Sciatic nerve (tissue), 2 donors: ENCODE measurements at regions not wholly inside any gene's neighbourhood (a gene's known extent, or its start where the extent isn't known, plus 50 kb on each side); places are given as distances from the start of the nearest gene placed in this dataset.

ENCODE experiments used
- ATAC-seq: fragments of 200-7000 bp; cut with Tn5 transposase; one replicate; pipeline ENCODE4 v1.9.1; 2020; ENCODE audit warnings: mild to moderate bottlenecking, moderate library complexity
- DNase-seq: peaks from one replicate; pipeline ENCODE4 v3.0.0-alpha.2; 2020; ENCODE audit warnings: low spot score
- intact Hi-C: fragments of 100-400 bp; cut with DNase I; formaldehyde crosslinking; loops from one replicate; pipeline ENCODE4 v1.14.2; 2022
- donor health status: DM: no; HTN: no; CAD: no.
- donor health status: DM: no; HTN: no; CAD: no.

DNA sequence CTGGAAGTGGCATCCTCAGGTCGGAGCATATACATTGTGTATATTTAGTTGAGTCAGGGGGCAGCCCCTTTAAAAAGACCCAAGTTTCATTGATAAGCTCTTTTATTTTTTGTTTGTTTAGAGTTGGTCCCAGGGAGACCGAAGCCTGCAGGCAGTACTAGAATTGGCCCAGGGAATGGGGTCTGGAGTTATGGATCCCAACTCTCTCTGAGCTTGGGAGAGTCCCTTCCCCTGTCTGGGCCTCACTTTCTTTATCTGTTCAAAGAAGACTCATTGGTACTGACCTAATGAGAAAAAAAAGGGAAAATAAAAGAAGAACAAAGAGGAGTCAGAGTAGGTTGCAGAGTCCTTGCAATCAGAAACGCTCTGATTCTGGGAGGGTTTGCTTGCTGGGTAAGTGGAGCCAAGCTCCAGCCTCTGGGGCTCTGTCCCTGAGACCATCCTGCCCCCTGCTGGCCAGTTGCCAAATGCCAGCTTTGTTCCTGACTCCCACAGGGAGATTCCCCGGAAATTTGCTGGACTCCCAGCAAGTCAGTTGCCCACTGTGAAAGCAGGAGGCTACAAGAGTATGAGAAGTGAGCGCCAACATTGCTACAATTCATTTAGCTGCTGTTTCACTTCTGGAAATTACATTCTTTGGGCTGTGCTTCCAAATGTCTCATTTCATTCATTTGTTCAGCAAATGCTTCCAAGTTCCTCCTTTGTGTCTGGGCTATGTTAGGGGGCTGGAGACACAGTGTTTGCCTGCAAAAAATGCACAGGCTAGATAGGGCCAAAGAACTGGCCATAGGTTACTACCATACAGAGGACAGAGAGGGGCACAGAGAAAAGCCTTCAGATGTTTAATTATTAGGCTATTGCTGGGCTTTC lies 156.2 kb downstream of the MELK start:
- intact Hi-C loops = no loop called here
- ATAC-seq (no peak), DNase-seq (peak; percentile 80)

DNA sequence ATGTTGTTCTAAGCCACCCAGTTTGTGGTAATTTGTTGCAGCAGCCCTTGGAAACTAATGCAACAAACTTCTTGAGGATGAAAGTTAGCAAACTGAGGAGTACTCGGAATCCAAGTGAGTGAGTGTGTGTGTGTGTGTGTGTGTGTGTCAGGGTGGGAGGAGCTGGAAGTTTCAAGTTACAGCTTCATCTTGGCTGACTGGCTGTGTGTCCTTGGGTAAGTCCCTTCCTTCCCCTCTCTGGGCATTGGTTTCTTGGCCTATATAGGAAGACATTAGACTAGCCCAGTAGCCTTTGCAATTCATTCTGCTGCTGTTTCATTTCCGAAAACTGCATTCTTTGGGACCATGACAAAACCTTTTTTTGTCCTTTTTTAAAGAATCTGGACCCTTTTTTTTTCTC lies 157.2 kb downstream of the MELK start:
- intact Hi-C loops = no loop called here
- DNase-seq (no peak), ATAC-seq (no peak)

DNA sequence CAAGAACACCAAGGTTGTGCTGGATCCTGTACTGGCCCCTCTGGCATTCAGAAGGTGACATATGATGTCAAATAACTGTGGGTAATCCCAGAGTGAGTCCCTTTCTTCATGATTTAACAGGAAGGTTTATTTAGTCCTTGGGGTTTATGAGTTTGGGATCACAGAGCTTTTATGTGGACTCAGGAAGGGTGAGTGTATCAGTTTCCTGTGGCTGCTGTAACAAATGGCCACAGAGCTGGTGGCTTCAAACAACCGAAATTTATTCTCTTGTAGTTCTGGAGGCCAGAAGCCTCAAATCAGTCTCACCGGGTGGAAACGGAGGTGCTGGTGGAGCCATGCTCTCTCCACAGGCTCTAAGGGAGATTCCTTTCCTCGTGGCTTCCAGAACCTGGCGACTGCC lies 157.7 kb downstream of the MELK start:
- intact Hi-C loops = no loop called here
- ATAC-seq (no peak), DNase-seq (no peak)

DNA sequence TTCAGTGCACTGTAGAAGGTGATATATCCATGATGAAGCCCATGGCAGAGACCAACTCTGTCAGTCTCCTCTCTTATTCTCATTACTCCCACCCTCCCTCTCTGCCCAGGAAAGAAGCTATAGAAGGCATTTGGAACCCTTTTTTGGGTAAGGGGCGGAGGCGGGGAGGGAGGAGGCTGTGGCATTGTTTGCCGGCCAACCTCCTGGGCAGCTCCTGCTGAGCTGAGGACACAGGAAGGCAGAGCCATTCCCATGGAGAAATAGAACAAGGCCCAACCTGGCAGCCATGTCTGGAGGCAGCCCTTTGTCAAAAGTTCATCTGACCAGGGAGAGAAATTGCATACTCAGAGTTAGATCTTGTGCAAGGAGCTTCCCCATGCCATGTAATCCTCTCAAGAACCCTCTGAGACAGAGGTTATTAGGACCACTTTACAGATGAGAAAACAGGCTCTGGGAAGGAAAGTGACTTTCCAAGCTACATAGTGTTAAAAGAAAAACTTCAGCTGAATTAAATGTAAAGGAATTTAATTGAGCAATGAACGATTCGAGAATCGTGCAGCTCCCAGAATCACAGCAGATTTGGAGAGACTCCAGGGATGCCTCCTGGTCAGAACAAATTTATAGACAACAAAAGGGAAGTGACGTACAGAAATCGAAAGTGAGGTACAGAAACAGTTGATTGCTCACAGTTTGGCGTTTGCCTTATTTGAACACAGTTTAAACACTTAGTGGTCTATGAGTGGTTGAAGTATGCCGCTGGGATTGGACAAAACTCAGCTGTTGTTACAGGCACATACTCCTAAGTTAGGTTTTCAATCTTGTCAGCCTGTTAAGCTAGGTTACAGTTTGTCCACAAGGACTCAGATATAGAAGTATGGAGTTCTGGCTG lies 158.6 kb downstream of the MELK start:
- ATAC-seq (no peak), DNase-seq (no peak)
- intact Hi-C loops = no loop called here

DNA sequence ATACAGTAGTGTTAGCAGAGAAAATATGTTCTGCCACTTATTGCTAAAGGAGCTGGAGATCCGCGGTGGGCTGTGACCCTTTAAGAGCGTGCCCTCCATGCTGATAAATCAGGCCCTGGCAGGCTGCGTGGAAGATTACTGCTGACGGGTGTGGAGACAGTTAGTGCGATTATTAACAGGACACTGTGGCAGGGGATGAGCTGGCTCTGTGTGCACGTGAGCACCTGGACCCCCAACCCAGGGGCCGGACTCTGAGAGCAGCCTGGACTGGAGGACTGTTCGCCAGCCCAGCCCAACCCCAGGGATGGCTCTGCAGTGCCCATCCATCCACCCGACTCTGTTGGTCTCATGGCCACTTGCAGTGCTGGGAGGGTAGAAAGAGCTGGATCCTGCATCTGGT lies 162.0 kb downstream of the MELK start:
- no peak for DNase-seq
- no peak for ATAC-seq
- intact Hi-C loops = no loop called here

DNA sequence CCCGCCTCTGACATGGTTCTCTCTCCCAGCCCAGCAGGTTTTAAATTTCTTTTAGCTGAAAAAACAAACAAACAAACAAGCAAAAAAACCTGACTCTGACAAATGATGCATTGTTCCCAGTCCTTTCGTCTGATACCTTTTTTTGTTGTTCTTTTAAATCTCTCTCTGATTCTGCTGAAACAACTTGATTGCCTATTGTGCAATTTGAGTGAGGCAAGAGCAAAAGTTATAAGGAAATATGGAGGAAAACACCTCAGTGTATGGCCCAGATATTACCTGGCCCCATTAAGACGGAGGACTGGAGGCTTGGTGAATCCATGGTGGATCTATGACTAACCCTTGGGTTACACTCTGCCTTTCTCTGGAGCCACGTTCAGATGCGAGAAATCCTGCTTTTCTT lies 164.0 kb downstream of the MELK start:
- intact Hi-C loops = no loop called here

DNA sequence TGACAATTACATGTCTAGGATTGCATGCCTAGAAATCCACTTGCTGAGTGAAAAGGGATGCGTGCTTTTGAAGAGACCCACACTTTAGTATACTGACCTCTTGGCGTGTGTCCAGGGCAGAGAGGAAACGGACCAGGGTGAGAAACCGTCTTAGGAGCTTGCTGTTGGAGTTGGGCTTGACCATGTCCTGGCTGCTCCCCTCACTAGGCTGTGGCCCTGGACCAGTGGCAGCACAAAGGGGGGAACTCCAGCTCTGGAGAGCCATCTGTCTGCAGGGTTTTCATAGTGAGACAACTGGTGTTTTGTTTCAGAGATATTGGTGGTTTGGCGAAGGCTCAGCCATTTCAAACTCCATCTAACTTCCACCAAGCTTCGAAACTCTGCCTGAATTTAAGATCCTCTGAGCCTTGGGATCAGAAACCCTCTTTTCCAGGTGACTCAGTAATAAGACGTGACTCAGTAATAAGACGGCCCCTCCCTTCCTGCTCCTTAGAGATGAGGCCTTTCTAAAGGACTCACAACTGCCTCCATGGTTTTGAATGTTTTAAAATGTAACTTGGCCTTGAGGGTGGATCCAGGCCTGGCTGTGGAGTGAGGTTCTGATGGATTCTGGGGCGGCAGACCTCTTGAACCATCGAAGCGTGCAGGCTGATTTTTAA lies 165.8 kb downstream of the MELK start:
- ATAC-seq (no peak), DNase-seq (no peak)
- intact Hi-C loops = no loop called here

More for the DNA sequence above, 164.0 kb downstream of the MELK start:
- ATAC-seq (no peak), DNase-seq (no peak)

DNA sequence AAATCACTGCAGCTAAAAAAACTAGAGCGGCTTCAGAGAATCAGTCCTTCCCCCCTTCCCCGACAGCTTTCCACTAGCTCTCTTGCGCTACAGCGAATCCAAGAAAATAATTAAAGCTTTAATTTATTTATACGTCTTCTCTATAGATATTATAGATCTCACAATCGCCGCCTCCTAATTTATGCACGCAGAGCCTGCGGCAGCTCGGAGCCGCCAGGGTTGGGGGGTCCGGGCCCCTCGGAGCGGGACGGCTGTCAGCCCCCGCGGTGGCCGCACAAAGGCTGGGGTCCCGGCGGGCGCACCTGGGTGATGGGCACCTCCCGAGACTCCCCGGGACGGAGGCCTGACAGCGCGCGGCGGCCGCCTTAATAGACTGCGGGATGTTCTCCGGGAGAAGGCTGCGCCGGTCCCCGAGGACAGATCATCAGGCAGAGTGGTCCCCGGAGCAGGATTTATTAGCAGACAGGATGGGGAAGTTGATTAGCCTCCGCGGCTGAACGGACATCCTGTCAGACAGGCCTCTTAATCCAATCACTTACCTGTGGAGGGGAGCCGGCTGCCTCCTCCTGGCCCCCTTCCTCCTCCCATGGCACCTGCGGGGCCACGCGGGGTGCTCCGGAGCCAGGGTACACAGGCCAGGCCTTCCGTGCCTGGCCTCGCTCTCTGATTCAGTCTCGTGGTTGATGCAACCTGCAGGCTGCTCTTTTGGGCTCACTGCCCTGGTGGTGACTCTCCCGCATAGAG lies 166.8 kb downstream of the MELK start:
- ATAC-seq (no peak), DNase-seq (no peak)
- intact Hi-C loops = no loop called here

DNA sequence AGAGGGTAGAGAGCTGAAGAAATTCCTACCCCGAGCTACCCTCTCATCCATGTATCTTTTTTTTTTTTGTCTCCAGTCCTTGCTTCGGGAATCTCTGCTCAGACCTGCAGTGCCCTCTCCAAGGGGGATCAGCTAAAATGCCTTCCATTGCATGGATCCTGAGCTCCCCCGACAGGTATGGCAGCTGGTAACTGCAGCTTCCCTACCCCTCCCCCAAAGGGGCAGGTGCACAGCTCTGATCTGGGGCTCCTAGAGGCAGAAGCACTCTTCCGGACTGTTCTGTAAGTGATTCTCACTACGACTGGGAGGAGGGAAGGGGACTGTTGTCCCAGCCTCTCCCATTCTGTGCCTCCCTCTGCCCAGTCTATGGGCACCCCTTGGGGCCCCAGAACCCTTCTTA lies 169.6 kb downstream of the MELK start:
- ATAC-seq = no peak
- no peak for DNase-seq
- intact Hi-C loops = no loop called here

DNA sequence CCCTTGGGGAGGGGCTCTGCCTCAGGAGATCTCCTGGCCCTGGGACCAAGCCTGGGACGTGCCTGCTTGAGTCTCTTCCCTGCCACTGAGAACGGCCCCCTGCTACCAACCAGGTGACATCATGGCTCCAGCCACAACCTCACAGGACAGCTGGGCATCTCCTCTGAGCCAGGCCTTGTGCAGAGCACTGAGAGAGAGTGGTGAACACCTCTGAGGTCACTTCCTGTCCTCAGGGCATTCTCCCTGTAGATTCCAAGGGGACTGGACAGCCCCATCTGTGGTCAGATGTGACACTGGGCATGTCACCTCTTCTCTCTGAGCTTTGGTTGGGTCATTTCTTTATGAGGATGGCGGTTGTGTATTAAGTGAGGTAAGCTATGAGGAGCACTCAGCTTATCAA lies 172.0 kb downstream of the MELK start:
- DNase-seq (no peak), ATAC-seq (no peak)
- intact Hi-C loops = no loop called here

DNA sequence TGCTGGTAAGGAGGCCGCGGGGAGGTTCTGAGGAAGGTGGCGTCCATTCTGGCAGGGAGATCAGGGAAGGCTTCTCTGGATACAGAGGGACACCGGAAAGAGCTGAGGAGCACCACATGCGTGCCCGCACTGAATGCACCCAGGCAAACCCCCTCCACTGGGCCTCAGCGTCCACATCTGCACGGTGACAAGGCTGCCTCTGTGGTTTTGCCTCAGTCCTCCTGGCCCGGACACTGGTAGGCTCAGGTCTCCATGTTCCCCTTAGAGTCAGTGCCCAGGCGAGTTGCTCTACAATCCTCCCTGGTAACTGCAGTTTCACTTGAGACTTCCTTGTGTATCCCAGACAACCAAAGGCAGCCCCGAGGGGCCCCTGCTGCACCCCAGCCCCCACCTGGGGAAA lies 173.3 kb downstream of the MELK start:
- intact Hi-C loops = no loop called here
- DNase-seq (no peak), ATAC-seq (no peak)

DNA sequence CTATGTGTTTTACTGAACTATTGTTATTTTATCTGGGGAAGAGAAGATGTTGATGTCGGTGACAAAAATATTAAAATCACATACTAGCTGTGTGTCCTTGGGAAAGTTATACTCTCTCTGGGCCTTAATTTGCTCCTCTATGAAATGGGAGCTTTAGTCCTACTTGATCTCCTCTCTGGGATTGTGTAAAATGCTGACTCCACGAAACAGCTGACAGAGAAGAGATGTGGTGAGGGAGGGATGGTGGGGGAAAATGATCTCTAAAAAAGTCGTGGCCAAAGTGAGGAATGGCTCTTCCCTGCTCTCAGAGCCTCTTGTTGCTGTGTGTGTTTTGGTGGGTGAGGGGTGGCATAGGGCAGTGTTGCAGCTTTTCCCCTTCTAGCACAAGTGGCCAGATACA lies 173.7 kb downstream of the MELK start:
- DNase-seq = no peak
- ATAC-seq = no peak
- intact Hi-C loops = no loop called here

DNA sequence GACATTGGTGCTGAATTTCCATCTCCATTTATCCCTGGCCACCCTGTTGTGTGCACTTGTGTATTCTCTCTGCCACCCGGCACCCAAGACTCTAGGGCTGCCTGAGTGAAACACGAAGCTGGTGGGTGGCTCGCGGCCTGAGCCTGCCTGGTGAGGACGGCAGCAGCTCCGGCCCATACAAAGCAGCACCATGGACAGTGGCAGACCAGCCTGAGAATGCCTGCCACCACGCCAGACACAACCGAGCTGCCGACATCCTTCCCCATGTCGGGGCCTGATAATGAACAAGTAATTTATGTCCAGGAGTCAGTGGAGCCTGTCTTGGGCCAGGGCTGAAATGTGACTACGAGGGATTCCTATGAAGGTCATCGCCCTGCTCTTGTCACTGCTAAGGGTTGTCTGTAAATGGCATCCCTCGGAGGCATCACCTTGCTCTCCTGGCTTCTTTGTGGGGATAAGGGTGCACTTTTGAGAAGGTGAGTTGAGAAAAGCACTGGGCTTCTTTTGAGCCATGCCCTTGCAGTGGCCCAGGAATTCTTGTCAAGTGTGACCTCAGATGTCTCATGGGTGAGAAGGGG lies 175.7 kb downstream of the MELK start:
- DNase-seq = no peak
- ATAC-seq = no peak
- intact Hi-C loops = no loop called here

DNA sequence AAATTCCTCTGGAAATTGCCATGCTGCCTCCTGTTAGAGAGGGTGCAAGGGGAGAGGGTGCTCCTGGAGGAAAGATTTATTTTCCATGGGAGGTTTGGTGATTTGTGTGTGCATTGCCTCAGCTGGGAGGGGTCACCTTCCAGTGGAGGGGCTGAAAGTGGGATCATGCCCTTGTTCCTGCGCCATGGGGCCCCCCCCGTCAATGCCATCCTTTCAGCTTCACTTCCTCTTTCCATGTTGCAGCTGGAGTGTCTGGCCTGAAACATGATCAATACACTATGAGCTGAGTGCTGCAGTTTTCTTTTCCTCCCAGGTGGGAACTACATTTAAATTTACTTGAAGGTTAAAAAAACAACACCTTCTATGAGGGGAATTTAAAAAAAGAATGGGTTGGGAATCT lies 176.8 kb downstream of the MELK start:
- ATAC-seq (no peak), DNase-seq (no peak)
- intact Hi-C loops = no loop called here

DNA sequence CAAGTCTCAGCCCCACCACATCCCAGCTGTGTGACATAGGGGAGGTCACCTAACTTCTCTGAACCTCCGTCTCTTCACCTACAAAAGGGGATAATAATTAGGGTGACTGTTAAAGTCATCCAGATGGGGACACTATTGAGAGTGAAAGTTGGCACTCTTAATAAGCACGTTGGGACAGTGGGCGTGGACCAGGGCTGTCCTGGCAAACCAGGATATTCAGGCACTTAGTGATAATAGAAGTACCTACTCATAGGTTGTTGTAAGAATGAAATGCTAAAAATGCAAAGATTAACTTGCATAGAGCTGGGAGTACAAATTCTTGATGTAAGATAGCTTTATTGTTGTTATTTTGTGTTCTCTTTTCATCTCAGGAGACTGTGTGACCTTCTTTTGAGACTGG lies 177.9 kb downstream of the MELK start:
- no peak for ATAC-seq
- intact Hi-C loops = no loop called here
- DNase-seq = no peak

DNA sequence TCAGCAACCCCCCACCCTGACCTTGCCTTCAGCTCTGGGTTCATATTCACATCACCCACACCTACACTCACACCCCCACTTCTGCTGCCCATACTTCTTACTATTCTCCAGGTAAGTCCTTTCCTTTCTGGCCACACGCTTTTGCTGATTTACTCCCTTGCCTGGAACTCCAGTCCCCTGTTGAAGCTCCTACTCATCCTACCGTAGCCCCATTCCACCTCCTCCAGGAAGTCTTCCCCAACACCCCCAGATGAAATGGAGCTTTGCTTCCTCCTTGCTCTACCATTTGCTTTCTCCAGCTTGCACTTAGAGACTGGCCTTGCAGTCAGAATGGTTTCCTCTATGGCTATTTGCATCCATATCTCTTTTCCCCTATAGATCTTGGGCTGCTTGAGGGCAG lies 182.3 kb downstream of the MELK start:
- intact Hi-C loops = no loop called here
- ATAC-seq = no peak

DNA sequence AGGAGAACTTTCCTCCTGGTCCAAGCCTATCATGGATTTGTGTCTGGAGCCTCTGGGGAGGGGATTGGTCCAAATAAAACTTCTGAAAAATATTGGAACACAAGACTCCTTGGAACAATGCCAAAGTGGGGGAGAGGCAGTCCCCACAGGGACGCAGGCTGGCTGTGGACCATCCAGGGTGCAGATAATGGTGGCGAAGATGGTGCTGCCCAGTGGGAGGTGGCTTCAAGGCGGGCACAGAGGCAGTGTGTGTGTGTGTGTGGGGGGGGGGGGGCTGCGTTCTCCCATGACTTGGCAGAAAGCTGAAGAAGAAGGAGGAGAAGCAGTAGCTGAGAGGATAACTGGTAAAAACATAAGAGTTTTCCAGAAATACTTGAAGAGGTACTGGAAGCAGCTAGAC lies 186.4 kb downstream of the MELK start:
- no peak for ATAC-seq
- intact Hi-C loops = no loop called here
- no peak for DNase-seq

More for the DNA sequence above, 182.3 kb downstream of the MELK start:
- no peak for DNase-seq

DNA sequence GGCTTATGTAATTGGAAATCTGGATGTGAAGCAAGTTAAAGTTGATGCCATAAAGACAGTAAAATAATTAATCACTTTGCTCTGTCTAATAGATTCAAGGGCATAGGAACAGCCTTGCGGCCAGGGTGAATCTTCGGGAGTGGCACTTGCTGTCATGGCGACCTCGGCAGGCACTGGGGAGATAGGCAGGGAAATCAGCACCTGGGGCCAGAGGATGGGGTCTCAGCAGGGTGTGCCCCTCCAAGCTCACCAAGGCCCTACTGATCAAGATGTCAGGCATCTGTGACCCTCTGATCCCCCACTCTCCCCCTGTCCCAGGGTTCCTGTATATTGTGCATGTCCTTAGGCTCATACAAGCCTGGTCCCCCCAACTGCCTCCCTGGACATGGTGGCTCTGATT lies 187.3 kb downstream of the MELK start:
- no peak for DNase-seq
- ATAC-seq = no peak
- intact Hi-C loops = no loop called here
